ENCODE measurements at regions not wholly inside any gene's neighbourhood (a gene's known extent, or its start where the extent isn't known, plus 50 kb on each side); places are given as distances from the start of the nearest gene placed in this dataset.

DNA sequence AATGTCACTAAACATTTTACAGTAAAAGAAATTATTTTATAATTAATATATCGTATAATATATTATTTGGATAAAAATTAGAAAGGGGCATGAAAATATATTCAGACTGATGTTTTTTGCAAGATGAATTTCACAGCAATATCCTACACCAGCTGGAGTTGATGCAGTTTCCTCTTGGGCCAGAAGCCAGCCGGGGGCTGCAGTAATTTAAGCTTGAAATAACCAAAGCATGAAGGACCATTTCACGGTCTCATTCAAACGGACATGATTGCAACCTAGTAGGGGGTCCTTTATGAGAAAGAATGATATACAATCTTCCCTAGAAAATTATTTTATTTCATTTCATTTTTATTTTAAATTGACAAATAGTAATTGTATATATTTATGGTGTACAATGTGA lies 797.2 kb upstream of the PCDH9 start:
- 0% methylated on average over 3 of the region's 4 CpGs for WGBS (ENCODE audit: insufficient coverage, low coverage, missing lambda C conversion rate)
- H3K79me2 ChIP-seq (ENCODE audit: control insufficient read depth, insufficient read depth, low read length): no peaks in the 10 kb centered on the region
- DNase-seq (ENCODE audit: extremely low read depth in 1 of 4, low spot score in 3 of 4): no peak
- no peaks in the 10 kb centered on the region for H4K20me1 ChIP-seq (replicated peaks; ENCODE audit: control insufficient read depth, insufficient read depth, low read length)
- no peak overlapping the region for H3K9ac ChIP-seq (ENCODE audit: insufficient read depth in 1 of 2, low read depth in 2 of 2, low read length in 2 of 2)
- H3K4me3 ChIP-seq: no peak overlapping the region
- H2AFZ ChIP-seq (ENCODE audit: low read depth, low read length): no peak overlapping the region
- ChIA-PET POLR2A (no interaction called here), CTCF (ENCODE audit: low intra/inter-chr PET ratio) (no interaction called here)
- no peaks in the 10 kb centered on the region for H3K27me3 ChIP-seq (ENCODE audit: control insufficient read depth in 2 of 2, insufficient read depth in 2 of 2, low read length in 2 of 2)
- ATAC-seq: no peak
- BruUV-seq (replicated peaks): no TSS peak
- H3K27ac ChIP-seq (ENCODE audit: extremely low read depth, low read depth, low read length): no peak overlapping the region
- H3K9me3 ChIP-seq (replicated peaks; ENCODE audit: control insufficient read depth, insufficient read depth, low read depth, low read length): no peaks in the 10 kb centered on the region
- no peaks in the 10 kb centered on the region for H3K9me1 ChIP-seq (ENCODE audit: control insufficient read depth, insufficient read depth, low read length)
- TF ChIP-seq RFX7 (CRISPR knock-in tag; IDR thresholded peaks at IDR 0.05) (no peak), CC2D1A (IDR thresholded peaks at IDR 0.05) (no peak), ZSCAN29 (IDR thresholded peaks at IDR 0.05) (no peak), MIER1 (IDR thresholded peaks at IDR 0.05; ENCODE audit: low read depth) (no peak), ZNF316 (IDR thresholded peaks at IDR 0.05) (no peak), CEBPB (tag; IDR thresholded peaks at IDR 0.05) (no peak), CBFA2T2 (conservative IDR thresholded peaks at IDR 0.05) (no peak), ZNF253 (CRISPR knock-in tag; conservative IDR thresholded peaks at IDR 0.05) (no peak), SLC30A9 (CRISPR knock-in tag; IDR thresholded peaks at IDR 0.05) (no peak)
- TF ChIP-seq, protein P1, sequence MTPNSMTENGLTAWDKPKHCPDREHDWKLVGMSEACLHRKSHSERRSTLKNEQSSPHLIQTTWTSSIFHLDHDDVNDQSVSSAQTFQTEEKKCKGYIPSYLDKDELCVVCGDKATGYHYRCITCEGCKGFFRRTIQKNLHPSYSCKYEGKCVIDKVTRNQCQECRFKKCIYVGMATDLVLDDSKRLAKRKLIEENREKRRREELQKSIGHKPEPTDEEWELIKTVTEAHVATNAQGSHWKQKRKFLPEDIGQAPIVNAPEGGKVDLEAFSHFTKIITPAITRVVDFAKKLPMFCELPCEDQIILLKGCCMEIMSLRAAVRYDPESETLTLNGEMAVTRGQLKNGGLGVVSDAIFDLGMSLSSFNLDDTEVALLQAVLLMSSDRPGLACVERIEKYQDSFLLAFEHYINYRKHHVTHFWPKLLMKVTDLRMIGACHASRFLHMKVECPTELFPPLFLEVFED (CRISPR knock-in tag; conservative IDR thresholded peaks at IDR 0.05): no peak
- intact Hi-C loops (cut with micrococcal nuclease): no loop called here
- in situ Hi-C loops (cut with MboI): no loop called here
- H3K4me2 ChIP-seq (ENCODE audit: insufficient read depth, low read length): no peak overlapping the region
- H3K36me3 ChIP-seq (ENCODE audit: control insufficient read depth, insufficient read depth, low read length): no peaks in the 10 kb centered on the region
- FAIRE-seq: no peak
- no peaks in the 10 kb centered on the region for H3K4me1 ChIP-seq (replicated peaks in 1 of 2; ENCODE audit: control insufficient read depth in 2 of 2, insufficient read depth in 2 of 2, low read length in 2 of 2)

Data from K562 (cell line).